KBM-7 (cell line): ENCODE measurements at regions not wholly inside any gene's neighbourhood (a gene's known extent, or its start where the extent isn't known, plus 50 kb on each side); places are given as distances from the start of the nearest gene placed in this dataset.
"Not testable (repeated sequence)": the region's sequence is repeated elsewhere in the genome, so short reads cannot be mapped to it uniquely, and the experiment has no call there.

ENCODE experiments used
- DNase-seq: peaks from one replicate; pipeline ENCODE4 v3.0.0-alpha.2; 2015
- in situ Hi-C: fragments of 300-500 bp; cut with MboI; formaldehyde crosslinking; loops from 2 replicates; pipeline ENCODE4 v1.14.3; 2020; ENCODE audit warnings: low sequenced_read_pairs, low pct_unique_long_range_greater_than_20kb, mixed read lengths

- in situ Hi-C loops = no loop called here
- no peak for DNase-seq
Measured at GRCh38 chr3:153618176-153618575, 456.1 kb downstream of the RAP2B start.

GRCh38 chr3:153619268-153619667 is 457.2 kb downstream of the RAP2B start:
- in situ Hi-C loops = no loop called here

GRCh38 chr3:153621953-153622352 is 459.9 kb downstream of the RAP2B start:
- in situ Hi-C loops = no loop called here
- DNase-seq = peak; percentile 23

More at GRCh38 chr3:153619268-153619667, 457.2 kb downstream of the RAP2B start:
- DNase-seq = no peak

- in situ Hi-C loops = no loop called here
- no peak for DNase-seq
Measured at GRCh38 chr3:153623834-153624233, 461.8 kb downstream of the RAP2B start.

- in situ Hi-C loops = no loop called here
Measured at GRCh38 chr3:153624310-153625030, 462.4 kb downstream of the RAP2B start.

GRCh38 chr3:153625506-153625905 is 463.5 kb downstream of the RAP2B start:
- no peak for DNase-seq
- in situ Hi-C loops = no loop called here

More at GRCh38 chr3:153624310-153625030, 462.4 kb downstream of the RAP2B start:
- no peak for DNase-seq

GRCh38 chr3:153626158-153626557 is 464.1 kb downstream of the RAP2B start:
- in situ Hi-C loops = no loop called here
- no peak for DNase-seq

- peak; percentile 44 for DNase-seq
- in situ Hi-C loops = no loop called here
Measured at GRCh38 chr3:153628591-153628990, 466.6 kb downstream of the RAP2B start.

- in situ Hi-C loops = no loop called here
- no peak for DNase-seq
Measured at GRCh38 chr3:153629148-153629547, 467.1 kb downstream of the RAP2B start.

GRCh38 chr3:153631102-153631501 is 469.1 kb downstream of the RAP2B start:
- in situ Hi-C loops = no loop called here
- DNase-seq = no peak

GRCh38 chr3:153631664-153632063 is 469.6 kb downstream of the RAP2B start:
- in situ Hi-C loops = no loop called here
- no peak for DNase-seq

GRCh38 chr3:153633407-153633806 is 471.4 kb downstream of the RAP2B start:
- in situ Hi-C loops = no loop called here
- no peak for DNase-seq

- no peak for DNase-seq
- in situ Hi-C loops = no loop called here
Measured at GRCh38 chr3:153634683-153635082, 472.7 kb downstream of the RAP2B start.

- in situ Hi-C loops = no loop called here
- no peak for DNase-seq
Measured at GRCh38 chr3:153639631-153640030, 477.6 kb downstream of the RAP2B start.

GRCh38 chr3:153640689-153641665 is 479.0 kb downstream of the RAP2B start:
- in situ Hi-C loops = no loop called here
- no peak for DNase-seq

GRCh38 chr3:153642576-153642975 is 478.6 kb upstream of the ARHGEF26 start:
- in situ Hi-C loops, DNase-seq: not testable (repeated sequence)

- in situ Hi-C loops, DNase-seq: not testable (repeated sequence)
Measured at GRCh38 chr3:153643471-153643870, 477.7 kb upstream of the ARHGEF26 start.

- in situ Hi-C loops = no loop called here
- no peak for DNase-seq
Measured at GRCh38 chr3:153649286-153649839, 471.8 kb upstream of the ARHGEF26 start.

GRCh38 chr3:153652076-153652475 is 469.1 kb upstream of the ARHGEF26 start:
- no peak for DNase-seq
- in situ Hi-C loops = no loop called here

- in situ Hi-C loops = no loop called here
- DNase-seq = no peak
Measured at GRCh38 chr3:153657046-153657445, 464.1 kb upstream of the ARHGEF26 start.
